B cell (primary cell): ENCODE measurements at regions not wholly inside any gene's neighbourhood (a gene's known extent, or its start where the extent isn't known, plus 50 kb on each side); places are given as distances from the start of the nearest gene placed in this dataset.

ENCODE experiments used
- CTCF ChIP-seq: fragments of 200-600 bp; IDR thresholded peaks from one replicate; pipeline ENCODE4 v1.8.0; 2022; ENCODE audit warnings: antibody characterized with exemption, mild to moderate bottlenecking
- EZH2 ChIP-seq: IDR thresholded peaks from 2 replicates; pipeline ENCODE4 v1.6.1; 2012; ENCODE audit warnings: borderline replicate concordance, low read depth, mild to moderate bottlenecking, moderate library complexity, low read length; ENCODE audit not compliant: insufficient read depth, poor library complexity, severe bottlenecking

- no peak for TF ChIP-seq EZH2
- TF ChIP-seq CTCF = no peak
Observed at GRCh38 chrX:4622486-4623167, 909.2 kb upstream of the PRKX start.
